Tibial artery (tissue), 4 donors: ENCODE measurements at regions not wholly inside any gene's neighbourhood (a gene's known extent, or its start where the extent isn't known, plus 50 kb on each side); places are given as distances from the start of the nearest gene placed in this dataset.

Experiments
- DNase-seq, 2 donors: peaks; one replicate each; pipeline ENCODE4 v3.0.0-alpha.2; 2019
- H3K27ac ChIP-seq, 2 donors: fragments of 200-600 bp; sonication (generic) in 1 of 2; 1 replicate in 1 of 2; 2 replicates in 1 of 2; pipeline ENCODE4 v1.5.1; 2018 to 2019; ENCODE audit warnings: mild to moderate bottlenecking in 1 of 2
- H3K27me3 ChIP-seq, 2 donors: fragments of 200-600 bp; sonication (generic) in 1 of 2; one replicate each; pipeline versions ENCODE4 v1.5.1 to v1.6.0; 2016 to 2019
- H3K36me3 ChIP-seq, 3 donors: fragments of 200-600 bp; sonication (generic) in 2 of 3; one replicate each; pipeline ENCODE4 v1.5.1; 2016 to 2019; ENCODE audit warnings: mild to moderate bottlenecking in 2 of 3
- H3K4me1 ChIP-seq, 4 donors: fragments of 200-600 bp; sonication (generic) in 2 of 4; 1 replicate in 3 of 4; 2 replicates in 1 of 4; pipeline ENCODE4 v1.5.1; 2016 to 2019
- H3K4me3 ChIP-seq, 2 donors: fragments of 200-600 bp; sonication (generic) in 1 of 2; 1 replicate in 1 of 2; 2 replicates in 1 of 2; pipeline ENCODE4 v1.5.1; 2018 to 2019; ENCODE audit warnings: mild to moderate bottlenecking in 2 of 2
- H3K9me3 ChIP-seq, 3 donors: fragments of 200-600 bp; sonication (generic) in 1 of 3; one replicate each; pipeline ENCODE4 v1.5.1; 2016 to 2019
- intact Hi-C: fragments of 100-400 bp; cut with DNase I; formaldehyde crosslinking; loops from one replicate; pipeline ENCODE4 v1.15.0; 2023; ENCODE audit warnings: low total_unique reads
- TF ChIP-seq, protein P1 (sequence below), 2 experiments: fragments of 200-600 bp in 1 of 2; fragments of 450-650 bp in 1 of 2; IDR thresholded peaks; one replicate each; pipeline ENCODE4 v1.5.1; 2017 to 2019; ENCODE audit warnings: antibody characterized with exemption in 2 of 2, mild to moderate bottlenecking in 1 of 2, moderate library complexity in 1 of 2

DNA sequence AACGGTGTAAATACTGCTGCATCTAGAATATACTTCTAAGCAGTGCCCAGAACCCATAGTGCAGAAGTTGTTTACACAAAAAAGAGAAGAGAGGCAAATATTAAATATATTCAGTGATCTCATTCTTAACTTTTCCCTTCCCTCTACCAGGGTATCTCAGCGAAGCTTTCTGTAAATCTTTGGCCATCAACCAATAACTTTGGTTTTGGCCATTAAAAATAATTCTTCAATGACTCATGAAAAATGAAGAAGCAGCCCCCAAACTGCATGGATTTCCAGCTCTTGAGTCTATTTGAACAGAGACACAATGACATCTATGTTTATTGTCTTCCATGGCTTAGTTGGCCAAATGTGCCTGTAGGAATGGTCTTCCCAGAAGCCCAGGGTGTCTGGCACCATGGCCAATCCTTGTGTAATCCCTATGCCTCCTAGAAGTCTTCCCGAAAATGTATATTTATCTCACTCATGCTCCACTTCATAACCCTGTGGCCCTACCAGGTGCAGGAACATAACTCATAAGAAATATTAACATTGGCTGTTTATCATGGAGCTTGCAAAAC is 646.6 kb downstream of the TOX3 start:
- TF ChIP-seq, protein P1, sequence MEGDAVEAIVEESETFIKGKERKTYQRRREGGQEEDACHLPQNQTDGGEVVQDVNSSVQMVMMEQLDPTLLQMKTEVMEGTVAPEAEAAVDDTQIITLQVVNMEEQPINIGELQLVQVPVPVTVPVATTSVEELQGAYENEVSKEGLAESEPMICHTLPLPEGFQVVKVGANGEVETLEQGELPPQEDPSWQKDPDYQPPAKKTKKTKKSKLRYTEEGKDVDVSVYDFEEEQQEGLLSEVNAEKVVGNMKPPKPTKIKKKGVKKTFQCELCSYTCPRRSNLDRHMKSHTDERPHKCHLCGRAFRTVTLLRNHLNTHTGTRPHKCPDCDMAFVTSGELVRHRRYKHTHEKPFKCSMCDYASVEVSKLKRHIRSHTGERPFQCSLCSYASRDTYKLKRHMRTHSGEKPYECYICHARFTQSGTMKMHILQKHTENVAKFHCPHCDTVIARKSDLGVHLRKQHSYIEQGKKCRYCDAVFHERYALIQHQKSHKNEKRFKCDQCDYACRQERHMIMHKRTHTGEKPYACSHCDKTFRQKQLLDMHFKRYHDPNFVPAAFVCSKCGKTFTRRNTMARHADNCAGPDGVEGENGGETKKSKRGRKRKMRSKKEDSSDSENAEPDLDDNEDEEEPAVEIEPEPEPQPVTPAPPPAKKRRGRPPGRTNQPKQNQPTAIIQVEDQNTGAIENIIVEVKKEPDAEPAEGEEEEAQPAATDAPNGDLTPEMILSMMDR (IDR thresholded peaks at IDR 0.05) = no peak
- intact Hi-C loops = no loop called here

GRCh38 chr16:51898872-51899271 is 648.1 kb downstream of the TOX3 start:
- H3K27ac ChIP-seq = no peak overlapping the region
- DNase-seq = no peak
- TF ChIP-seq, protein P1 (IDR thresholded peaks at IDR 0.05) = no peak
- no peaks in the 10 kb centered on the region for H3K9me3 ChIP-seq
- intact Hi-C loops = no loop called here
- H3K27me3 ChIP-seq = no peaks in the 10 kb centered on the region
- no peak overlapping the region for H3K4me3 ChIP-seq
- H3K4me1 ChIP-seq = no peaks in the 10 kb centered on the region
- no peaks in the 10 kb centered on the region for H3K36me3 ChIP-seq

More for the DNA sequence above, 646.6 kb downstream of the TOX3 start:
- no peaks in the 10 kb centered on the region for H3K9me3 ChIP-seq
- H3K27ac ChIP-seq = no peak overlapping the region
- H3K4me3 ChIP-seq = no peak overlapping the region
- no peak for DNase-seq
- H3K27me3 ChIP-seq = no peaks in the 10 kb centered on the region
- no peaks in the 10 kb centered on the region for H3K36me3 ChIP-seq
- H3K4me1 ChIP-seq = no peaks in the 10 kb centered on the region

DNA sequence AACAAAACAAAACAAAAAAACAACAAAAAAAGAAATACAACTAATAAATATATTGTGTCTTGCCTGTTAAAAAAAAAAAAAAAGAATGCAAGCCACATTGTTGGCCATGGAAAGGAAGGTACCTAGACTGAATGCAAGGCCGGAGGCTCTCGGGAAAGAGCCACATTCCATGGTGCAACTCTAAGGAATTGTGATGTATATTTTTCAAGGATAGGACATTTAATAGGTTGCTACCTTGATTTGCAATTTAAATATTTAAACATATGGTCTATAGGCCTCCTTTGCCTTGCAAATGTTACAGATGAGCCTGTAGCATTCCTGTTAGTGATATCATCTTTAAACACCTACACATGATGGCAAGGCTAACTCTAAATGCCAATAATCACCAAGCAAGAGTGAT is 650.9 kb downstream of the TOX3 start:
- Histone ChIP-seq H3K9me3 (no peaks in the 10 kb centered on the region), H3K27ac (no peak overlapping the region), H3K4me3 (no peak overlapping the region), H3K27me3 (no peaks in the 10 kb centered on the region), H3K4me1 (no peaks in the 10 kb centered on the region), H3K36me3 (no peaks in the 10 kb centered on the region)
- DNase-seq = no peak
- TF ChIP-seq, protein P1 (IDR thresholded peaks at IDR 0.05) = no peak
- intact Hi-C loops = no loop called here

GRCh38 chr16:51892293-51893007 is 654.5 kb downstream of the TOX3 start:
- no peak for DNase-seq
- TF ChIP-seq, protein P1 (IDR thresholded peaks at IDR 0.05) = no peak
- Histone ChIP-seq H3K4me3 (no peak overlapping the region), H3K27ac (no peak overlapping the region), H3K9me3 (no peaks in the 10 kb centered on the region), H3K27me3 (no peaks in the 10 kb centered on the region), H3K4me1 (no peaks in the 10 kb centered on the region), H3K36me3 (no peaks in the 10 kb centered on the region)
- intact Hi-C loops = no loop called here

- intact Hi-C loops = no loop called here
- Histone ChIP-seq H3K27me3 (no peaks in the 10 kb centered on the region), H3K36me3 (no peaks in the 10 kb centered on the region), H3K4me3 (no peak overlapping the region), H3K4me1 (no peaks in the 10 kb centered on the region), H3K9me3 (no peaks in the 10 kb centered on the region), H3K27ac (no peak overlapping the region)
- TF ChIP-seq, protein P1 (IDR thresholded peaks at IDR 0.05) = no peak
- DNase-seq = no peak
Observed at GRCh38 chr16:51888534-51888933, 658.4 kb downstream of the TOX3 start.
